Transverse colon (tissue), 4 donors: ENCODE measurements at regions not wholly inside any gene's neighbourhood (a gene's known extent, or its start where the extent isn't known, plus 50 kb on each side); places are given as distances from the start of the nearest gene placed in this dataset.
"Not testable (repeated sequence)": the region's sequence is repeated elsewhere in the genome, so short reads cannot be mapped to it uniquely, and the experiment has no call there.

Source experiments
- DNase-seq: peaks from one replicate; pipeline ENCODE4 v3.0.0-alpha.2; 2019
- H3K27ac ChIP-seq, 4 donors: fragments of 200-600 bp; sonication (generic); 2 replicates each; pipeline ENCODE4 v1.5.1; 2016 to 2018; ENCODE audit warnings: inconsistent platforms in 4 of 4
- H3K27me3 ChIP-seq: fragments of 200-600 bp; sonication (generic); 2 replicates; pipeline ENCODE4 v1.5.1; 2017; ENCODE audit warnings: inconsistent platforms
- H3K36me3 ChIP-seq, 4 donors: fragments of 200-600 bp; sonication (generic); 2 replicates each; pipeline ENCODE4 v1.5.1; 2017 to 2019; ENCODE audit warnings: inconsistent platforms in 4 of 4
- H3K4me1 ChIP-seq, 4 donors: fragments of 200-600 bp; sonication (generic); 2 replicates each; pipeline ENCODE4 v1.5.1; 2017 to 2020; ENCODE audit warnings: inconsistent platforms in 4 of 4
- H3K4me3 ChIP-seq, 4 donors: fragments of 200-600 bp; sonication (generic); 1 replicate in 1 of 4; 2 replicates in 3 of 4; pipeline versions ENCODE4 v1.5.1 to v1.6.1; 2017 to 2019; ENCODE audit warnings: inconsistent platforms in 4 of 4
- H3K9me3 ChIP-seq, 2 donors: fragments of 200-600 bp; sonication (generic); 2 replicates each; pipeline ENCODE4 v1.5.1; 2017 to 2019; ENCODE audit warnings: inconsistent platforms in 2 of 2
- EP300 ChIP-seq: sonication (generic); formaldehyde crosslinking; IDR thresholded peaks from one replicate; pipeline ENCODE4 v1.6.1; 2017; ENCODE audit warnings: antibody characterized with exemption, low read depth
- POLR2A ChIP-seq: fragments of 450-650 bp; IDR thresholded peaks from one replicate; pipeline ENCODE4 v1.6.1; 2016; ENCODE audit warnings: antibody characterized with exemption, mild to moderate bottlenecking, moderate library complexity
- POLR2AphosphoS5 ChIP-seq, 3 donors: sonication (generic); formaldehyde crosslinking; IDR thresholded peaks; one replicate each; pipeline ENCODE4 v1.6.1; 2016; ENCODE audit warnings: antibody characterized with exemption in 3 of 3
- WGBS, 2 donors: methylation state at CpG; one replicate each; pipeline ENCODE4 v1.1.5; 2018; ENCODE audit warnings: low coverage in 1 of 2; 5-methylcytosine and 5-hydroxymethylcytosine counted together
- in situ Hi-C, 4 donors: fragments of 200-750 bp; cut with MboI; loops; one replicate each; pipeline versions ENCODE4 v1.15.0 to v1.15.1; 2017; ENCODE audit warnings: low sequenced_read_pairs in 3 of 4, low pct_ligation_motif_present in 1 of 4, low pct_unique_long_range_greater_than_20kb in 1 of 4
- intact Hi-C: fragments of 100-400 bp; cut with DNase I; formaldehyde crosslinking; loops from one replicate; pipeline ENCODE4 v1.15.1; 2023; ENCODE audit warnings: low total_unique reads
- TF ChIP-seq, protein P1 (sequence below), 5 experiments: fragments of 200-600 bp in 3 of 5; fragments of 450-650 bp in 2 of 5; sonication (generic) in 3 of 5; IDR thresholded peaks; 1 replicate in 2 of 5; 2 replicates in 3 of 5; pipeline ENCODE4 v1.5.1; 2016 to 2017; ENCODE audit warnings: antibody characterized with exemption in 5 of 5, inconsistent platforms in 3 of 5, mild to moderate bottlenecking in 2 of 5, moderate library complexity in 1 of 5

DNA sequence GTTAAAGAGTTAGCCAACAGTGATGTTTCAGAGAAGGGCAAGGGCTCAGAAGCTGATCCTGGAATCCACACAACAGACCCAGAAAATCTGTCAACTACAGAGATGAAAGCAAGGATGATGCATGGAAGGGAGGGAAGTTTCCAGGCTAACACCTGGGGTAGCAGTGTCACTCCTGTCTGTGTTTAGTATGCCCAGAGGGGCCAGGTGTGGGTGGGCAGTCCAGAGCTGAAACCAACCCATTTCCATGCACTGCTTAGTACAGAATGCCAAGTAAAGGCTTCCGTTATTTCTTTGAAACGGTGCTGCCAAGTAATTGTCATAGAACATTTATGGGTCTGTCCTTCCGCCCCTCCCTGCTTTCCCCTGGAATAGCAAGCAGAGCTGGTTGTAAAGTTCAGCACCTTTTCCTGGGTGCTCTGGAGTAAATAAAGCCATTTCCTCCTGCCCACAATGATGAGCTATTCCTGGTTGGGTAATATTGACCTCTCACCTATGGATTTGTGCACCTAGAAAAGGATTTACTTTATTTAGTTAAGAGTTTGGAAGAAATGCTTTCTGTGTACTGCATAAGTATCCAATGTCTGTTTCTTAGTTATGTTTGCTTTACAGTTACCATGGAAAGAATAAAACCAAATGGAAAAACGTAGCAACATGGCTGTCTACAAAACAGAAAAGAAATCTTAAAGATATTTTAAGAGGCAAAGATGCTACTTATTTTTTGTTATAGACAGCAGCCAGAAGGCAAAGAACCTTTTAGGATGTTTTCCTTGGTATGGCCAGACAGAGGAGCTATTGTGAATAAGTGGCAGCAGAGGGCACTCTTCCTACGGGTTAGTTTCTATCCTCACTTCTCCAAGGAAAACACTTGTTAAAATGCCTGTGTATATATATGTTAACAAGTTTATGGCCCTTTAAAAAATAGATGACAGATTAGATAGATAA, 71.7 kb downstream of the PRR15 start:
- H3K27me3 ChIP-seq, H3K36me3 ChIP-seq, H3K9me3 ChIP-seq, H3K4me3 ChIP-seq, intact Hi-C loops: not testable (repeated sequence)
- Histone ChIP-seq H3K4me1 (peaks cover 0 to 13% (median 7%) of the 10 kb centered on the region in 4 donors), H3K27ac (peak overlapping the region in 1 of 4 donors; percentile 35)
- DNase-seq: peak; percentile 41
- in situ Hi-C loops: loop anchor here in 3 of 4 donors (10.0 to 25.0 kb wide), 3 partner anchors 109 to 427 kb away; no protein-coding TSS in a partner anchor
- WGBS, 2 donors: 0 to 2% methylated on average over 2 to 5 of the region's 5 CpGs
- TF ChIP-seq, protein P1, sequence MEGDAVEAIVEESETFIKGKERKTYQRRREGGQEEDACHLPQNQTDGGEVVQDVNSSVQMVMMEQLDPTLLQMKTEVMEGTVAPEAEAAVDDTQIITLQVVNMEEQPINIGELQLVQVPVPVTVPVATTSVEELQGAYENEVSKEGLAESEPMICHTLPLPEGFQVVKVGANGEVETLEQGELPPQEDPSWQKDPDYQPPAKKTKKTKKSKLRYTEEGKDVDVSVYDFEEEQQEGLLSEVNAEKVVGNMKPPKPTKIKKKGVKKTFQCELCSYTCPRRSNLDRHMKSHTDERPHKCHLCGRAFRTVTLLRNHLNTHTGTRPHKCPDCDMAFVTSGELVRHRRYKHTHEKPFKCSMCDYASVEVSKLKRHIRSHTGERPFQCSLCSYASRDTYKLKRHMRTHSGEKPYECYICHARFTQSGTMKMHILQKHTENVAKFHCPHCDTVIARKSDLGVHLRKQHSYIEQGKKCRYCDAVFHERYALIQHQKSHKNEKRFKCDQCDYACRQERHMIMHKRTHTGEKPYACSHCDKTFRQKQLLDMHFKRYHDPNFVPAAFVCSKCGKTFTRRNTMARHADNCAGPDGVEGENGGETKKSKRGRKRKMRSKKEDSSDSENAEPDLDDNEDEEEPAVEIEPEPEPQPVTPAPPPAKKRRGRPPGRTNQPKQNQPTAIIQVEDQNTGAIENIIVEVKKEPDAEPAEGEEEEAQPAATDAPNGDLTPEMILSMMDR (IDR thresholded peaks at IDR 0.05): peak; percentile 19 to 53 (median 42)

DNA sequence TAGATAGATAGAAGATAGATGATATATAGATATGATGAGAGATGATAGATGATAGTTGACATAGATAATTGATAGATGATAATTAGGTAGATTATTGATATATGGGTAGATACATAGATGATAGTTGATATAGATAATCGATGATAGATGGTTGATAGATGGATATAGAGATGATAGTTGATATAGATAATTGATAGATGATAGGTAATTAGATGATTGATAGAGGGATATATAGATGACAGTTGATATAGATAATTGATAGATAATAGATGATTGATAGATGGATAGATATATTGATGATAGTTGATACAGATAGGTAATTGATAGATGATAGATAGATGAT, 72.3 kb downstream of the PRR15 start:
- Histone ChIP-seq H3K27me3 (no peaks in the 10 kb centered on the region), H3K4me1 (peaks cover 0 to 13% (median 7%) of the 10 kb centered on the region in 4 donors), H3K4me3 (no peak overlapping the region), H3K9me3 (no peaks in the 10 kb centered on the region), H3K27ac (no peak overlapping the region), H3K36me3 (no peaks in the 10 kb centered on the region)
- TF ChIP-seq EP300 (no peak), POLR2A (no peak)
- TF ChIP-seq, protein P1 (IDR thresholded peaks at IDR 0.05): peak in 2 of 5 experiments; percentile 12 to 16
- WGBS, 2 donors: 58% methylated on average over 1 of the region's 1 CpG; no CpG with 5 or more reads in 1 of the 2 donors
- DNase-seq: no peak
- intact Hi-C loops: no loop called here
- in situ Hi-C loops: loop anchor here in 3 of 4 donors (10.0 to 25.0 kb wide), 3 partner anchors 109 to 426 kb away; no protein-coding TSS in a partner anchor

DNA sequence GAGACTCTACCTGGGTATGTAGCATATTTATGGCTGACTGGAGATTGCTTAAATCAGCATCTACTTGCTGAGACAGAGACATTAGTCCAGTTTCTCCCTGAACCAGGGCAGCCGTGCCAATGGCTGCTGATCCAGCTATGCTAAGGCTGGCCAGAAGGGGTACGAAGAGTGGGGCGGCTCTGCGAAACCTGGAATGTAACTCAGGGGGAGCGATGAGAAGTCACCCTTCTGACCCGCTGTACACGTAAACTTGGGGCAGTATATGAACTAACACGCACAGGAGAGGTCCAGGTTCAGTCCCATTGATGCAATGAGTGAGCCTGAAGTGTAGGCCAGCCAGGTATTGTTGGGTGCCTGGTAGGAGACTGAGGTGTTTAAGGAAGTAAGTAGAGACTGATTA, 73.7 kb downstream of the PRR15 start:
- TF ChIP-seq, protein P1 (IDR thresholded peaks at IDR 0.05): no peak
- TF ChIP-seq EP300 (no peak), POLR2AphosphoS5 (IDR thresholded peaks at IDR 0.05) (no peak), POLR2A (no peak)
- no peak overlapping the region for H3K4me3 ChIP-seq
- 93 to 99% methylated on average over 8 of the region's 8 CpGs for WGBS, 2 donors
- no peak overlapping the region for H3K27ac ChIP-seq
- in situ Hi-C loops (loop anchor here in 3 of 4 donors (10.0 to 25.0 kb wide), 3 partner anchors 107 to 425 kb away; no protein-coding TSS in a partner anchor), intact Hi-C loops (no loop called here)
- no peaks in the 10 kb centered on the region for H3K9me3 ChIP-seq
- DNase-seq: no peak
- H3K36me3 ChIP-seq: no peaks in the 10 kb centered on the region
- H3K27me3 ChIP-seq: no peaks in the 10 kb centered on the region
- H3K4me1 ChIP-seq: peaks cover 0 to 13% (median 7%) of the 10 kb centered on the region in 4 donors

DNA sequence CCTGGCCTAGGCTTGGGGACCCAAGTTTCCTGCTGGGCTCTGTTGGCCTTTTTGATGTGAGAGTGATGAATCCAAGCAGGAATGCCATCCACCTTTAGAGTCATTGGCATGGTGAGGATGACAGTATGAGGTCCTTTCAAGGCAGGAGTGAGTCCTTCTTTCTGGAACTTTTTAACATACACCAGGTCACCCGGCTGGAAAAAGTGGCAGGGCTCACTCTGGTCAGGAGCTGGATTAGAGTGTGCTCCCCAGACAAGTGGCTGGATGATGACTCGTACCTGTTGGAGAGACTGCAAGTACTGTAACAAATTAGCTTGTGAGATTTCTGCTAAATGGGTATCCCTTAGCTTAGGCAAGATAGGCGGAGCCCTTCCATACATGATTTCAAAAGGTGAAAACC, 75.2 kb downstream of the PRR15 start:
- H3K27ac ChIP-seq, H3K36me3 ChIP-seq, intact Hi-C loops, DNase-seq, H3K27me3 ChIP-seq, H3K4me3 ChIP-seq, H3K9me3 ChIP-seq: not testable (repeated sequence)
- WGBS, 2 donors: 84 to 100% methylated on average over 1 to 3 of the region's 3 CpGs
- peaks cover 0 to 13% (median 7%) of the 10 kb centered on the region in 4 donors for H3K4me1 ChIP-seq
- in situ Hi-C loops: loop anchor here in 3 of 4 donors (10.0 to 25.0 kb wide), 3 partner anchors 106 to 423 kb away; no protein-coding TSS in a partner anchor
